ENCODE measurements at regions not wholly inside any gene's neighbourhood (a gene's known extent, or its start where the extent isn't known, plus 50 kb on each side); places are given as distances from the start of the nearest gene placed in this dataset.

GRCh38 chr3:182349051-182349450 lies 444.3 kb upstream of the ATP11B start:
- H3K27me3 Mint-ChIP-seq = peaks cover 4% of the 10 kb centered on the region

GRCh38 chr3:182349951-182350517 lies 443.3 kb upstream of the ATP11B start:
- Mint-ChIP-seq H3K4me3 (no peak overlapping the region), H3K9me3 (ENCODE audit: insufficient read depth) (no peaks in the 10 kb centered on the region), H3K27me3 (peaks cover 4% of the 10 kb centered on the region), H3K4me1 (no peaks in the 10 kb centered on the region), H3K27ac (no peak overlapping the region)
- intact Hi-C loops (cut with micrococcal nuclease) = no loop called here
- H3K27ac ChIP-seq (ENCODE audit: low read length in 2 of 2) = no peak overlapping the region
- CTCF ChIA-PET = no interaction called here
- H3K27me3 ChIP-seq (replicated peaks in 1 of 4; ENCODE audit: control extremely low read depth in 1 of 4, control insufficient read depth in 3 of 4, insufficient read depth in 4 of 4, low read length in 3 of 4) = no peaks in the 10 kb centered on the region
- no peak overlapping the region for H2AFZ ChIP-seq (ENCODE audit: insufficient read depth, low read depth, low read length, poor library complexity, severe bottlenecking)
- H3K4me2 ChIP-seq (replicated peaks; ENCODE audit: low read depth, low read length, poor library complexity, severe bottlenecking) = no peak overlapping the region
- POLR2A ChIA-PET = no interaction called here
- no peaks in the 10 kb centered on the region for H3K36me3 ChIP-seq (replicated peaks in 1 of 2; ENCODE audit: control extremely low read depth in 1 of 2, control insufficient read depth in 1 of 2, extremely low read depth in 1 of 2, insufficient read depth in 2 of 2, low read length in 1 of 2)
- no peak for TF ChIP-seq CTCF (IDR thresholded peaks at IDR 0.05)
- TF ChIP-seq EZH2 (IDR thresholded peaks at IDR 0.05; ENCODE audit: borderline replicate concordance, insufficient read depth, low read depth, low read length, poor library complexity, severe bottlenecking) = no peak
- no peak for DNase-seq
- no peaks in the 10 kb centered on the region for H3K4me1 ChIP-seq (ENCODE audit: control insufficient read depth in 2 of 2, insufficient read depth in 2 of 2, low read length in 2 of 2)
- no peak overlapping the region for H3K9ac ChIP-seq (ENCODE audit: low read length)
- WGBS (ENCODE audit: insufficient coverage) = no CpG with 5 or more reads among the region's 1 CpG
- H3K9me3 ChIP-seq (ENCODE audit: control extremely low read depth in 1 of 3, control insufficient read depth in 2 of 3, insufficient read depth in 1 of 3, low read length in 2 of 3) = no peaks in the 10 kb centered on the region
- H4K20me1 ChIP-seq (ENCODE audit: control insufficient read depth, insufficient read depth, low read length, poor library complexity, severe bottlenecking) = no peaks in the 10 kb centered on the region
- no peaks in the 10 kb centered on the region for H3K79me2 ChIP-seq (ENCODE audit: control insufficient read depth, insufficient read depth, low read length)
- no peak for ATAC-seq (ENCODE audit: low read depth)
- H3K4me3 ChIP-seq (ENCODE audit: control extremely low read depth in 1 of 5, extremely low read depth in 1 of 5, insufficient read depth in 1 of 5, low read depth in 2 of 5, low read length in 4 of 5) = no peak overlapping the region

More at GRCh38 chr3:182349051-182349450, 444.3 kb upstream of the ATP11B start:
- POLR2A ChIA-PET = no interaction called here
- ATAC-seq (ENCODE audit: low read depth) (no peak), DNase-seq (no peak)
- Histone ChIP-seq H3K4me3 (ENCODE audit: control extremely low read depth in 1 of 5, extremely low read depth in 1 of 5, insufficient read depth in 1 of 5, low read depth in 2 of 5, low read length in 4 of 5) (no peak overlapping the region), H3K36me3 (replicated peaks in 1 of 2; ENCODE audit: control extremely low read depth in 1 of 2, control insufficient read depth in 1 of 2, extremely low read depth in 1 of 2, insufficient read depth in 2 of 2, low read length in 1 of 2) (no peaks in the 10 kb centered on the region), H2AFZ (ENCODE audit: insufficient read depth, low read depth, low read length, poor library complexity, severe bottlenecking) (no peak overlapping the region), H3K4me1 (ENCODE audit: control insufficient read depth in 2 of 2, insufficient read depth in 2 of 2, low read length in 2 of 2) (no peaks in the 10 kb centered on the region), H3K27me3 (replicated peaks in 1 of 4; ENCODE audit: control extremely low read depth in 1 of 4, control insufficient read depth in 3 of 4, insufficient read depth in 4 of 4, low read length in 3 of 4) (no peaks in the 10 kb centered on the region), H3K79me2 (ENCODE audit: control insufficient read depth, insufficient read depth, low read length) (no peaks in the 10 kb centered on the region), H3K9me3 (ENCODE audit: control extremely low read depth in 1 of 3, control insufficient read depth in 2 of 3, insufficient read depth in 1 of 3, low read length in 2 of 3) (no peaks in the 10 kb centered on the region), H4K20me1 (ENCODE audit: control insufficient read depth, insufficient read depth, low read length, poor library complexity, severe bottlenecking) (no peaks in the 10 kb centered on the region), H3K9ac (ENCODE audit: low read length) (no peak overlapping the region), H3K27ac (ENCODE audit: low read length in 2 of 2) (no peak overlapping the region), H3K4me2 (replicated peaks; ENCODE audit: low read depth, low read length, poor library complexity, severe bottlenecking) (no peak overlapping the region)
- Mint-ChIP-seq H3K9me3 (ENCODE audit: insufficient read depth) (no peaks in the 10 kb centered on the region), H3K4me1 (no peaks in the 10 kb centered on the region), H3K4me3 (no peak overlapping the region), H3K27ac (no peak overlapping the region)
- TF ChIP-seq EZH2 (IDR thresholded peaks at IDR 0.05; ENCODE audit: borderline replicate concordance, insufficient read depth, low read depth, low read length, poor library complexity, severe bottlenecking) = no peak
- no peak for TF ChIP-seq CTCF (IDR thresholded peaks at IDR 0.05)
- CTCF ChIA-PET = no interaction called here
- intact Hi-C loops (cut with micrococcal nuclease) = no loop called here
- 31% methylated on average over 2 of the region's 2 CpGs for WGBS (ENCODE audit: insufficient coverage)
